BJ (cell line): ENCODE measurements at regions not wholly inside any gene's neighbourhood (a gene's known extent, or its start where the extent isn't known, plus 50 kb on each side); places are given as distances from the start of the nearest gene placed in this dataset.

Source experiments
- CTCF ChIA-PET: fragments of 350-600 bp; formaldehyde crosslinking; extraction: SDS; loops from one replicate; lab custom pipeline; 2021; ENCODE audit warnings: antibody characterized with exemption, inconsistent platforms; lab: Yijun Ruan, JAX
- POLR2A ChIA-PET: fragments of 300-600 bp; sonication (Branson Sonifier 250); formaldehyde crosslinking; extraction: SDS; loops from one replicate; lab custom pipeline; 2021; ENCODE audit warnings: antibody characterized with exemption; lab: Charles Lee
- DNase-seq: peaks from one replicate; pipeline ENCODE4 v3.0.0-alpha.2; 2011; ENCODE audit warnings: low read depth
- H3K27me3 ChIP-seq: 2 replicates; pipeline ENCODE4 v1.6.0; 2011; ENCODE audit warnings: low read length; ENCODE audit not compliant: control insufficient read depth, insufficient read depth
- H3K36me3 ChIP-seq: 2 replicates; pipeline ENCODE4 v1.5.1; 2011; ENCODE audit warnings: low read length; ENCODE audit not compliant: control insufficient read depth, insufficient read depth
- H3K4me3 ChIP-seq: 2 replicates; pipeline ENCODE4 v1.5.1; 2011; ENCODE audit warnings: low read depth, mild to moderate bottlenecking, control low read depth, low read length
- CTCF ChIP-seq: IDR thresholded peaks from 2 replicates; pipeline ENCODE4 v1.5.1; 2011; ENCODE audit warnings: low read depth, mild to moderate bottlenecking, control low read depth, inconsistent platforms, low read length, moderate library complexity; ENCODE audit not compliant: insufficient read depth

DNA sequence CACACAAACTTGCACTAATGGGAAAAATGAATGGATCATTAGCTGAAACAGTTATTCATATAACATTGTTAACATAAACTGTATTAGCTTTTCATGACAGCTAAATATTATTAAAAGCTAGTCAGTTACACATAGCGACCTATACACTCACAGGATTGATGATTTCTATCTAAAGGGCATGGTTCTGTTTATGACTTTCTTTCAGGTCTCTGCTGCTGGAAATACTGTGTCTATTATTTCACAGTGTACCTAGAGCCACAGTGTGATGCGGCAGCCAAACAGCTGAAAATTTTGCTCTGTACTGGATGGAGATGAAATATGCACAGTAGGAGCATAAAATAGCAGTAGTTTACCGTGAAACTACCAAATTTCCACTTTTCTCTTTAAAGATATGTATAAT lies 341.1 kb downstream of the FSCB start:
- DNase-seq, result no peak
- ChIA-PET CTCF (no interaction called here), POLR2A (no interaction called here)
- Histone ChIP-seq H3K36me3 (no peaks in the 10 kb centered on the region), H3K4me3 (no peak overlapping the region), H3K27me3 (no peaks in the 10 kb centered on the region)
- no peak for TF ChIP-seq CTCF

DNA sequence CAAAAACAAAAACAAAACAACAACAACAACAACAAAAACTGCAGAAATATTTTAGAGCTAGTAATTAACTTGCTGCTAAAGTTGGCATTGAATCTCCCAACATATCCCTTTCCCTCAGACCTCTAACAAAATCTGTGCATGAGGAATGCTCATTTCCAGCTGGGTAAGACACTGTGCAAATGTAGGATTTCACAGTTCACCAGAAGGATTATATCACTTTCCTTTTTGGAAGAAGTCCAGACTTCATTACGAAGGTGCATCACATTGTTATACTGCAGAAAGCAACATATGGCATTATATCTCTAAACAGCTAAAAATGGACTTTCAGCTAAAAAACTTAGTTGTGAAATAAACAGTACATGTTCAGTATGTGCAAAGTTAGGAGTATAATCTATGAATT lies 341.8 kb downstream of the FSCB start:
- ChIA-PET CTCF (no interaction called here), POLR2A (no interaction called here)
- TF ChIP-seq CTCF, result no peak
- Histone ChIP-seq H3K36me3 (no peaks in the 10 kb centered on the region), H3K27me3 (no peaks in the 10 kb centered on the region), H3K4me3 (no peak overlapping the region)
- DNase-seq, result no peak

- CTCF ChIA-PET, result no interaction called here
- no peaks in the 10 kb centered on the region for H3K36me3 ChIP-seq
- H3K27me3 ChIP-seq, result no peaks in the 10 kb centered on the region
- no peak for DNase-seq
- H3K4me3 ChIP-seq, result no peak overlapping the region
- POLR2A ChIA-PET, result no interaction called here
- no peak for TF ChIP-seq CTCF
These were observed 343.1 kb downstream of the FSCB start for GRCh38 chr14:44163946-44164345.

DNA sequence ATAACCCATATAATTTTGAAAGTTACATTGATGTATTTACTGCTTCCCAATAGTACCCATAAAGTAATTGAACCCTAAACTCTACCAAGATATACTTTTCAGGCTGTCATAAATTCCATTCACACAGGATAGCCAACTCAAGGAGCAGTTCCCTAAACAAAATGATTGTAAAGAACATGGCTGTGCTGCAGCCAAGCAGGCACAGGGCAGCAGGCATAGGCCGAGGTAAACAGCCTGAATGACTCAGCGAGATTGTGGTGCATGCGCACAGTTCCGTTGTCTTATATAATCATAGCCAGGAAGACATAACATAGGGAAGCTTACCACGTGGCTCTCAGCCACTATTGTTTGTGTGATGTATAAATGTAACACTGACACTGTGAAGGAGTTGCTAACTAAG lies 344.9 kb downstream of the FSCB start:
- CTCF ChIA-PET, result no interaction called here
- POLR2A ChIA-PET, result no interaction called here
- no peaks in the 10 kb centered on the region for H3K27me3 ChIP-seq
- DNase-seq, result no peak
- no peak overlapping the region for H3K4me3 ChIP-seq
- no peaks in the 10 kb centered on the region for H3K36me3 ChIP-seq
- no peak for TF ChIP-seq CTCF

- CTCF ChIA-PET, result interaction anchor here (0.6 kb wide), 1 partner anchor 24 kb away, joined by 3 read pairs; no protein-coding TSS in a partner anchor
- H3K27me3 ChIP-seq, result no peaks in the 10 kb centered on the region
- no peak overlapping the region for H3K4me3 ChIP-seq
- TF ChIP-seq CTCF, result no peak
- POLR2A ChIA-PET, result no interaction called here
- no peak for DNase-seq
- H3K36me3 ChIP-seq, result no peaks in the 10 kb centered on the region
These were observed 352.2 kb downstream of the FSCB start for GRCh38 chr14:44154874-44155273.
